Gastroesophageal sphincter (tissue), 4 donors: ENCODE measurements at regions not wholly inside any gene's neighbourhood (a gene's known extent, or its start where the extent isn't known, plus 50 kb on each side); places are given as distances from the start of the nearest gene placed in this dataset.

Experiments used
- ATAC-seq: fragments of 150-250 bp; one replicate; pipeline ENCODE4 v1.9.1; 2016; ENCODE audit warnings: mild to moderate bottlenecking, moderate library complexity
- H3K27ac ChIP-seq, 4 donors: fragments of 200-600 bp; sonication (generic) in 3 of 4; 1 replicate in 3 of 4; 2 replicates in 1 of 4; pipeline ENCODE4 v1.5.1; 2016 to 2019
- H3K27me3 ChIP-seq: fragments of 200-600 bp; sonication (generic); one replicate; pipeline ENCODE4 v1.5.1; 2019
- H3K36me3 ChIP-seq, 2 donors: fragments of 200-600 bp; sonication (generic); one replicate each; pipeline ENCODE4 v1.5.1; 2019; ENCODE audit warnings: control low read depth in 1 of 2
- H3K4me1 ChIP-seq, 3 donors: fragments of 200-600 bp; sonication (generic); 1 replicate in 2 of 3; 2 replicates in 1 of 3; pipeline ENCODE4 v1.5.1; 2016 to 2019; ENCODE audit warnings: control low read depth in 2 of 3
- H3K4me3 ChIP-seq, 2 donors: fragments of 200-600 bp; sonication (generic); one replicate each; pipeline ENCODE4 v1.5.1; 2019; ENCODE audit warnings: mild to moderate bottlenecking in 1 of 2, moderate library complexity in 1 of 2
- H3K9me3 ChIP-seq, 3 donors: fragments of 200-600 bp; sonication (generic); one replicate each; pipeline ENCODE4 v1.5.1; 2017 to 2019; ENCODE audit warnings: control low read depth in 2 of 3
- CTCF ChIP-seq, 4 experiments: fragments of 200-600 bp in 2 of 4; fragments of 450-650 bp in 2 of 4; sonication (generic) in 1 of 4; IDR thresholded peaks; one replicate each; pipeline ENCODE4 v1.5.1; 2017 to 2019; ENCODE audit warnings: antibody characterized with exemption in 4 of 4, mild to moderate bottlenecking in 2 of 4, moderate library complexity in 2 of 4
- EP300 ChIP-seq: sonication (generic); formaldehyde crosslinking; IDR thresholded peaks from one replicate; pipeline ENCODE4 v1.6.1; 2017; ENCODE audit warnings: antibody characterized with exemption, mild to moderate bottlenecking
- POLR2A ChIP-seq, 2 donors: fragments of 450-650 bp; IDR thresholded peaks; one replicate each; pipeline ENCODE4 v1.6.1; 2017; ENCODE audit warnings: antibody characterized with exemption in 2 of 2, mild to moderate bottlenecking in 2 of 2, moderate library complexity in 1 of 2
- POLR2AphosphoS5 ChIP-seq: sonication (generic); formaldehyde crosslinking; IDR thresholded peaks from one replicate; pipeline ENCODE4 v1.6.1; 2017; ENCODE audit warnings: antibody characterized with exemption
- WGBS, 2 donors: methylation state at CpG; one replicate each; pipeline ENCODE4 v1.1.5; 2018; ENCODE audit warnings: low coverage in 1 of 2; 5-methylcytosine and 5-hydroxymethylcytosine counted together

GRCh38 chr13:71137101-71137500, 729.9 kb downstream of the DACH1 start:
- no peak overlapping the region for H3K27ac ChIP-seq
- ATAC-seq, result no peak
- 39 to 52% methylated on average over 2 of the region's 2 CpGs for WGBS, 2 donors
- H3K4me1 ChIP-seq, result no peaks in the 10 kb centered on the region
- no peak overlapping the region for H3K4me3 ChIP-seq
- no peak for TF ChIP-seq POLR2A (IDR thresholded peaks at IDR 0.05)
- no peak for TF ChIP-seq EP300
- no peaks in the 10 kb centered on the region for H3K36me3 ChIP-seq
- no peaks in the 10 kb centered on the region for H3K9me3 ChIP-seq
- no peaks in the 10 kb centered on the region for H3K27me3 ChIP-seq

DNA sequence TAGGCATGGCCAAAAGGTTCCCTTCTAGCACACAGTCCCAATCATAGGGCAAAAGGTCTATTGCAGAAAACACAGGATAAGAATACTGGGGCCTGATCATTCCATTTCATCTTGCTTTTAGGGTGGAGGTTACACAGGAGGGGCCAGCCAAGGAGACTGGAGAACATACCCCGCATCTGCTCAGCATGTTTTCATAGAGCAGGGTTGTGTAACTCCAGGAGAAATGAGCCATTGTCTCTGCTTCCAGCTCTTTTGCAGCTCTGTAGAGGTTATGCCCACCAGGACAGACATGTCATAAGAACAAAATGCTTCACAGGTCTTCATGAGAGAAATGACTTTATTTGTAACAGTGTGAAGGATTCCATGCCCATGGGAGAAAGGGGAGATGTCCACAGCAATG, 742.8 kb downstream of the DACH1 start:
- no peak for ATAC-seq
- Histone ChIP-seq H3K27me3 (no peaks in the 10 kb centered on the region), H3K4me1 (no peaks in the 10 kb centered on the region), H3K4me3 (no peak overlapping the region), H3K36me3 (no peaks in the 10 kb centered on the region), H3K9me3 (no peaks in the 10 kb centered on the region), H3K27ac (no peak overlapping the region)
- no peak for TF ChIP-seq POLR2A (IDR thresholded peaks at IDR 0.05)
- no peak for TF ChIP-seq EP300
- no peak for TF ChIP-seq CTCF (IDR thresholded peaks at IDR 0.05)
- no peak for TF ChIP-seq POLR2AphosphoS5
- 83% methylated on average over 1 of the region's 1 CpG; no CpG with 5 or more reads in 1 of the 2 donors for WGBS, 2 donors

- no peaks in the 10 kb centered on the region for H3K4me1 ChIP-seq
- no peak for ATAC-seq
- H3K27ac ChIP-seq, result no peak overlapping the region
- TF ChIP-seq CTCF (IDR thresholded peaks at IDR 0.05) (no peak), POLR2A (IDR thresholded peaks at IDR 0.05) (no peak), POLR2AphosphoS5 (no peak), EP300 (no peak)
- H3K27me3 ChIP-seq, result no peaks in the 10 kb centered on the region
- no peak overlapping the region for H3K4me3 ChIP-seq
- H3K36me3 ChIP-seq, result no peaks in the 10 kb centered on the region
- no peaks in the 10 kb centered on the region for H3K9me3 ChIP-seq
- 82 to 88% methylated on average over 5 to 6 of the region's 6 CpGs for WGBS, 2 donors
Observed at GRCh38 chr13:71118779-71119364, 748.1 kb downstream of the DACH1 start.

DNA sequence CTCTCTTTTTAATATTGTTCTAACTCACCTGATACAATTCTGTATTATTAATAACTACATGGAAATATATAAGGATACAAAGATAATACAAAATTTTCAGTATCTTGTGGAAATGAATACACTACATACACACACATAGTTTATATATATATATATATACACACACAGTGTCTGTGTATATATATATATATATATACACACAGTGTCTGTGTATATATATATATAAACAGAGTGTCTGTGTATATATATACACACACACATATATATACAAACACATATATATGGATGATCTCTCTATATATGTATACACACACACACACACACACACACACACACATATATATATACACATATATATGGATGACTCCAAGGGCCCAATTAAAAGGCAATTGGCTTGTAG, 749.1 kb downstream of the DACH1 start:
- Histone ChIP-seq H3K36me3 (no peaks in the 10 kb centered on the region), H3K27me3 (no peaks in the 10 kb centered on the region), H3K4me1 (no peaks in the 10 kb centered on the region), H3K4me3 (no peak overlapping the region), H3K9me3 (no peaks in the 10 kb centered on the region), H3K27ac (no peak overlapping the region)
- no peak for ATAC-seq
- TF ChIP-seq CTCF (IDR thresholded peaks at IDR 0.05) (no peak), EP300 (no peak), POLR2AphosphoS5 (no peak), POLR2A (IDR thresholded peaks at IDR 0.05) (no peak)

GRCh38 chr13:71115301-71115700, 751.7 kb downstream of the DACH1 start:
- no peak for TF ChIP-seq CTCF (IDR thresholded peaks at IDR 0.05)
- no peak for TF ChIP-seq POLR2AphosphoS5
- no peak for TF ChIP-seq POLR2A (IDR thresholded peaks at IDR 0.05)
- TF ChIP-seq EP300, result no peak
- 46% methylated on average over 3 to 5 of the region's 5 CpGs for WGBS, 2 donors
- no peak for ATAC-seq
- Histone ChIP-seq H3K27ac (no peak overlapping the region), H3K36me3 (no peaks in the 10 kb centered on the region), H3K9me3 (no peaks in the 10 kb centered on the region), H3K4me3 (no peak overlapping the region), H3K4me1 (no peaks in the 10 kb centered on the region), H3K27me3 (no peaks in the 10 kb centered on the region)
